ENCODE measurements at regions not wholly inside any gene's neighbourhood (a gene's known extent, or its start where the extent isn't known, plus 50 kb on each side); places are given as distances from the start of the nearest gene placed in this dataset.

- DNase-seq (ENCODE audit: low read depth) = no peak
These were observed 59.1 kb upstream of the ALDH1A3 start for GRCh38 chr15:100820528-100820927.

GRCh38 chr15:100821327-100821726 lies 58.3 kb upstream of the ALDH1A3 start:
- DNase-seq (ENCODE audit: low read depth) = no peak

GRCh38 chr15:100824211-100824610 lies 55.4 kb upstream of the ALDH1A3 start:
- no peak for DNase-seq (ENCODE audit: low read depth)

- no peak for DNase-seq (ENCODE audit: low read depth)
These were observed 50.2 kb upstream of the ALDH1A3 start for GRCh38 chr15:100829457-100829856.
